Common myeloid progenitor, CD34-positive (primary cell): ENCODE measurements at regions not wholly inside any gene's neighbourhood (a gene's known extent, or its start where the extent isn't known, plus 50 kb on each side); places are given as distances from the start of the nearest gene placed in this dataset.

Experiments
- CTCF ChIA-PET: fragments of 350-600 bp; sonication (Branson Sonifier 250); formaldehyde crosslinking; loops from one replicate; lab custom pipeline; 2021; ENCODE audit warnings: antibody characterized with exemption; lab: Charles Lee
- POLR2A ChIA-PET: fragments of 350-600 bp; sonication (Branson Sonifier 250); formaldehyde crosslinking; loops from one replicate; lab custom pipeline; 2021; ENCODE audit warnings: antibody characterized with exemption; lab: Charles Lee
- DNase-seq, 3 donors: peaks; one replicate each; pipeline versions ENCODE4 v3.0.0 to v3.0.0-alpha.2; 2013
- H3K27ac ChIP-seq, 2 experiments: 1 replicate in 1 of 2; 2 replicates in 1 of 2; pipeline ENCODE4 v1.7.0; 2013; ENCODE audit warnings: inconsistent platforms in 2 of 2, low read length in 2 of 2, mild to moderate bottlenecking in 2 of 2, low read depth in 1 of 2, moderate library complexity in 1 of 2; ENCODE audit not compliant: severe bottlenecking in 2 of 2, insufficient read depth in 1 of 2, poor library complexity in 1 of 2
- H3K27me3 ChIP-seq, 5 experiments: replicated peaks in 2 of 5; 1 replicate in 3 of 5; 2 replicates in 2 of 5; pipeline versions ENCODE4 v1.6.1 to v1.7.0; 2013; ENCODE audit warnings: low read length in 4 of 5, mild to moderate bottlenecking in 2 of 5, moderate library complexity in 2 of 5, inconsistent platforms in 1 of 5; ENCODE audit not compliant: insufficient read depth in 5 of 5, control insufficient read depth in 4 of 5
- H3K36me3 ChIP-seq, 4 experiments: 1 replicate in 2 of 4; 2 replicates in 2 of 4; pipeline versions ENCODE4 v1.6.1 to v1.7.0; 2013; ENCODE audit warnings: low read length in 3 of 4, control low read depth in 1 of 4, mild to moderate bottlenecking in 1 of 4; ENCODE audit not compliant: control insufficient read depth in 4 of 4, insufficient read depth in 4 of 4
- H3K4me1 ChIP-seq, 4 experiments: 1 replicate in 3 of 4; 2 replicates in 1 of 4; pipeline versions ENCODE4 v1.6.1 to v1.7.1; 2013; ENCODE audit warnings: low read length in 3 of 4, mild to moderate bottlenecking in 3 of 4, control low read depth in 1 of 4, inconsistent platforms in 1 of 4, moderate library complexity in 1 of 4; ENCODE audit not compliant: control insufficient read depth in 4 of 4, insufficient read depth in 4 of 4; ENCODE audit errors: control extremely low read depth in 1 of 4
- H3K4me3 ChIP-seq, 7 experiments: 1 replicate in 4 of 7; 2 replicates in 3 of 7; pipeline versions ENCODE4 v1.5.1 to v1.7.0; 2013; ENCODE audit warnings: mild to moderate bottlenecking in 7 of 7, low read length in 6 of 7, moderate library complexity in 6 of 7, inconsistent platforms in 2 of 7, low read depth in 2 of 7, control low read depth in 1 of 7; ENCODE audit not compliant: insufficient read depth in 4 of 7, control insufficient read depth in 1 of 7; ENCODE audit errors: extremely low read depth in 1 of 7
- H3K9me3 ChIP-seq, 5 experiments: 1 replicate in 4 of 5; 2 replicates in 1 of 5; pipeline versions ENCODE4 v1.6.1 to v1.7.1; 2013; ENCODE audit warnings: low read length in 4 of 5, mild to moderate bottlenecking in 2 of 5, inconsistent platforms in 1 of 5, low read depth in 1 of 5, moderate library complexity in 1 of 5; ENCODE audit not compliant: control insufficient read depth in 4 of 5, insufficient read depth in 2 of 5; ENCODE audit errors: control extremely low read depth in 1 of 5
- WGBS: methylation state at CpG from one replicate; pipeline ENCODE4 v1.1.5; 2013; ENCODE audit not compliant: insufficient coverage; 5-methylcytosine and 5-hydroxymethylcytosine counted together

GRCh38 chr4:62940229-62940628 lies 1469.0 kb downstream of the TECRL start:
- no peaks in the 10 kb centered on the region for H3K27me3 ChIP-seq
- no peak overlapping the region for H3K4me3 ChIP-seq
- DNase-seq, result no peak
- H3K36me3 ChIP-seq, result no peaks in the 10 kb centered on the region
- no peaks in the 10 kb centered on the region for H3K9me3 ChIP-seq
- no peaks in the 10 kb centered on the region for H3K4me1 ChIP-seq
- no peak overlapping the region for H3K27ac ChIP-seq
- CTCF ChIA-PET, result no interaction called here
- POLR2A ChIA-PET, result no interaction called here

- DNase-seq, result no peak
- Histone ChIP-seq H3K4me1 (no peaks in the 10 kb centered on the region), H3K27me3 (no peaks in the 10 kb centered on the region), H3K9me3 (no peaks in the 10 kb centered on the region), H3K36me3 (no peaks in the 10 kb centered on the region), H3K4me3 (no peak overlapping the region), H3K27ac (no peak overlapping the region)
- ChIA-PET CTCF (no interaction called here), POLR2A (interaction anchor here (0.5 kb wide), 1 partner anchor 31 kb away, joined by 3 read pairs; no protein-coding TSS in a partner anchor)
- WGBS, result no CpG with 5 or more reads among the region's 1 CpG
Observed at GRCh38 chr4:62930884-62931283, 1478.4 kb downstream of the TECRL start.

DNA sequence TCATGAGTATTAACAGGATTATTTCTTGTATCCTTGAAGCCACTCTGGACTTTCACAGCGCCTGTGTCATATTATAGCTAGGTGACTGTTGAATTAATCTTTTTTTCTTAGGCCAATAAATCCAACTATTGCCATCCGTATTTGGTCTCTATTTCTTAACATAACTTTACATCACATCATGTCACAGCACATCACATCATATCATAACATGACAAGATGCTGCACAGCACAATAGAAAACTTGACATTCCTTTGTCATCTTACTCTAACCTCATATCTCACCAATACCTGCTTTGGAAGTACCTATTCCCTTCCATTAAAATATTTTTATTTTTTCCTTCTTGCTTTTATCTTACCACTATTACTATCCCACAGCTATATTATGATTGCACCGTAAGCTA lies 1480.8 kb downstream of the TECRL start:
- no peak for DNase-seq
- H3K27ac ChIP-seq, result no peak overlapping the region
- 89% methylated on average over 1 of the region's 3 CpGs for WGBS
- CTCF ChIA-PET, result interaction anchor here (1.3 kb wide), 1 partner anchor 25 kb away, joined by 3 read pairs; no protein-coding TSS in a partner anchor
- no peaks in the 10 kb centered on the region for H3K27me3 ChIP-seq
- H3K9me3 ChIP-seq, result no peaks in the 10 kb centered on the region
- H3K4me3 ChIP-seq, result no peak overlapping the region
- H3K4me1 ChIP-seq, result no peaks in the 10 kb centered on the region
- no peaks in the 10 kb centered on the region for H3K36me3 ChIP-seq
- POLR2A ChIA-PET, result no interaction called here

DNA sequence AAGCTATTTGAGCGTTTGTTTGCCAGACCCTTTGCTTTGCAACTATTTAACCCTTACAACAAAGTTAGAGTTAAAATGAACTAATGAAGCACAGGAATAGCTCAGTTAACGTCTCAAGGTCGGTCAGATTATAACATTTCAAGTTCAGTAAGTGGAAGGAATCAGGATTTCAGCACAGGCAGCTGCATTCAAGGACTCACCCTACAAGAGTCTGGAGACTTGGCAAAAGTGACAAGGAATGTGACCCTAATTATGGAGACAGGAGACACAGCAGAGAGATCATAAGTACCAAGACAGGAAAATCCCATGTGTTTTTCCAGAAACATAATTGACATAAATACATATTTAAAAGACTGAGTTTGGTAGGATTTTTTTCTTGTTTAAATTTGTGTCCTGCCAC lies 1481.7 kb downstream of the TECRL start:
- WGBS, result 100% methylated on average over 2 of the region's 3 CpGs
- Histone ChIP-seq H3K27me3 (no peaks in the 10 kb centered on the region), H3K9me3 (no peaks in the 10 kb centered on the region), H3K4me3 (no peak overlapping the region), H3K4me1 (no peaks in the 10 kb centered on the region), H3K27ac (no peak overlapping the region), H3K36me3 (no peaks in the 10 kb centered on the region)
- ChIA-PET POLR2A (no interaction called here), CTCF (interaction anchor here (1.3 kb wide), 1 partner anchor 26 kb away, joined by 3 read pairs; no protein-coding TSS in a partner anchor)
- no peak for DNase-seq

- no peak overlapping the region for H3K27ac ChIP-seq
- DNase-seq, result no peak
- ChIA-PET POLR2A (no interaction called here), CTCF (no interaction called here)
- H3K27me3 ChIP-seq, result no peaks in the 10 kb centered on the region
- 94% methylated on average over 3 of the region's 4 CpGs for WGBS
- no peaks in the 10 kb centered on the region for H3K4me1 ChIP-seq
- no peak overlapping the region for H3K4me3 ChIP-seq
- no peaks in the 10 kb centered on the region for H3K36me3 ChIP-seq
- no peaks in the 10 kb centered on the region for H3K9me3 ChIP-seq
Observed at GRCh38 chr4:62923783-62924182, 1485.5 kb downstream of the TECRL start.

GRCh38 chr4:62917649-62918048 lies 1491.6 kb downstream of the TECRL start:
- Histone ChIP-seq H3K4me1 (no peaks in the 10 kb centered on the region), H3K27ac (no peak overlapping the region), H3K36me3 (no peaks in the 10 kb centered on the region), H3K4me3 (no peak overlapping the region), H3K9me3 (no peaks in the 10 kb centered on the region), H3K27me3 (no peaks in the 10 kb centered on the region)
- ChIA-PET POLR2A (no interaction called here), CTCF (no interaction called here)
- 80% methylated on average over 1 of the region's 2 CpGs for WGBS
- DNase-seq, result no peak

DNA sequence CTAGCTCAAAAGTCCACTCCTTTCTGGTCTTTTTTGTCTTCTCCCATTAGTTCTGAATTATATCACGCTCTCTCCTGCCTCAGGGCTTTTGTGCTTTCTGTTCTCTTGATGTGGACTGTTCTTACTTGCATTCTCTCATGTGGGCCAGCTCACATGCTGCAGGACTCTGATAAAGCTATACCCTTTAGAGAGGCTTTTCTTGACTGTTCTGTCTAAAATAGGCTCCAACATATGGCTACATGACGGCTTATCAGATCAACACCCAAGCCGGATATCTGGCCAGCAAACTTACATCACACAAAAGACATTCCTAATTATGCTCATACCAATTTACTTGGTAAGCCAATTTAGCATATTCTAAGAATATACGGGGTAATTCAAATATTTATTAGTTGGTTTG lies 1494.5 kb downstream of the TECRL start:
- Histone ChIP-seq H3K9me3 (no peaks in the 10 kb centered on the region), H3K27ac (no peak overlapping the region), H3K36me3 (no peaks in the 10 kb centered on the region), H3K27me3 (no peaks in the 10 kb centered on the region), H3K4me1 (no peaks in the 10 kb centered on the region), H3K4me3 (no peak overlapping the region)
- ChIA-PET CTCF (no interaction called here), POLR2A (no interaction called here)
- 87% methylated on average over 3 of the region's 4 CpGs for WGBS
- DNase-seq, result no peak
